PFSK-1 (cell line): ENCODE measurements at regions not wholly inside any gene's neighbourhood (a gene's known extent, or its start where the extent isn't known, plus 50 kb on each side); places are given as distances from the start of the nearest gene placed in this dataset.

Source experiments
- FOXP2 ChIP-seq: optimal IDR thresholded peaks from 2 replicates; pipeline ENCODE3; 2011; ENCODE audit warnings: borderline replicate concordance, control low read depth, inconsistent platforms; ENCODE audit not compliant: insufficient read depth; ENCODE audit errors: extremely low read length, extremely low read depth
- POLR2AphosphoS5 ChIP-seq: IDR thresholded peaks from 2 replicates; pipeline ENCODE4 v1.6.1; 2012; ENCODE audit warnings: low read depth, mild to moderate bottlenecking, control low read depth, low read length, moderate library complexity
- SIN3A ChIP-seq: IDR thresholded peaks from 2 replicates; pipeline ENCODE4 v1.6.1; 2012; ENCODE audit warnings: mild to moderate bottlenecking, low read length, moderate library complexity, borderline replicate concordance; ENCODE audit not compliant: insufficient read depth
- TAF1 ChIP-seq: IDR thresholded peaks from 2 replicates; pipeline ENCODE4 v1.6.1; 2012; ENCODE audit warnings: low read length, control low read depth, borderline replicate concordance; ENCODE audit not compliant: insufficient read depth
- TF ChIP-seq, protein P1 (sequence below), 2 experiments: IDR thresholded peaks; 2 replicates each; pipeline versions ENCODE4 v1.6.1 to v1.8.0; 2011 to 2012; ENCODE audit warnings: low read depth in 2 of 2, low read length in 2 of 2, control low read depth in 1 of 2, inconsistent platforms in 1 of 2, mild to moderate bottlenecking in 1 of 2, moderate library complexity in 1 of 2; ENCODE audit not compliant: insufficient read depth in 1 of 2

DNA sequence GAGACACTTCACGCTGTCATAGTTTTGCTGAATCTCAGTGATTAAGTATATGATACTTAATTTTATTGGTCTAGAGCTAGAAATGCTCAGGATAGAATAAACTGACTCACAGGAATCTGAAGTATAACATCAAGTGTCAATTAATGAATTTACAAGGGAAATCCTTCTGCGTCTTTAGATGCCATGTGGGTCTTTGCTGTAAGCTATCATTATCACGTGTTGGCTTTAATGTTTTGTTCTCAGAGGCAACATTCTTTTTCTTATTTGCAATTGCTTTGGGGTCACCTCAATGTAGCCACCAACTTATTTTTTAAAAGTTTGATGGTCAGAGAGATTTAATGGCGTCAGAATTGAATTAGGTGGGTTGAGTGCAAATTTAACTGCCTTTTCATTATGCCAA, 680.1 kb upstream of the PTBP2 start:
- TF ChIP-seq TAF1 (no peak), POLR2AphosphoS5 (no peak), FOXP2 (no peak), SIN3A (no peak)
- TF ChIP-seq, protein P1, sequence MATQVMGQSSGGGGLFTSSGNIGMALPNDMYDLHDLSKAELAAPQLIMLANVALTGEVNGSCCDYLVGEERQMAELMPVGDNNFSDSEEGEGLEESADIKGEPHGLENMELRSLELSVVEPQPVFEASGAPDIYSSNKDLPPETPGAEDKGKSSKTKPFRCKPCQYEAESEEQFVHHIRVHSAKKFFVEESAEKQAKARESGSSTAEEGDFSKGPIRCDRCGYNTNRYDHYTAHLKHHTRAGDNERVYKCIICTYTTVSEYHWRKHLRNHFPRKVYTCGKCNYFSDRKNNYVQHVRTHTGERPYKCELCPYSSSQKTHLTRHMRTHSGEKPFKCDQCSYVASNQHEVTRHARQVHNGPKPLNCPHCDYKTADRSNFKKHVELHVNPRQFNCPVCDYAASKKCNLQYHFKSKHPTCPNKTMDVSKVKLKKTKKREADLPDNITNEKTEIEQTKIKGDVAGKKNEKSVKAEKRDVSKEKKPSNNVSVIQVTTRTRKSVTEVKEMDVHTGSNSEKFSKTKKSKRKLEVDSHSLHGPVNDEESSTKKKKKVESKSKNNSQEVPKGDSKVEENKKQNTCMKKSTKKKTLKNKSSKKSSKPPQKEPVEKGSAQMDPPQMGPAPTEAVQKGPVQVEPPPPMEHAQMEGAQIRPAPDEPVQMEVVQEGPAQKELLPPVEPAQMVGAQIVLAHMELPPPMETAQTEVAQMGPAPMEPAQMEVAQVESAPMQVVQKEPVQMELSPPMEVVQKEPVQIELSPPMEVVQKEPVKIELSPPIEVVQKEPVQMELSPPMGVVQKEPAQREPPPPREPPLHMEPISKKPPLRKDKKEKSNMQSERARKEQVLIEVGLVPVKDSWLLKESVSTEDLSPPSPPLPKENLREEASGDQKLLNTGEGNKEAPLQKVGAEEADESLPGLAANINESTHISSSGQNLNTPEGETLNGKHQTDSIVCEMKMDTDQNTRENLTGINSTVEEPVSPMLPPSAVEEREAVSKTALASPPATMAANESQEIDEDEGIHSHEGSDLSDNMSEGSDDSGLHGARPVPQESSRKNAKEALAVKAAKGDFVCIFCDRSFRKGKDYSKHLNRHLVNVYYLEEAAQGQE (IDR thresholded peaks at IDR 0.05; ENCODE audit: insufficient read depth in 1 of 2, low read depth in 2 of 2, low read length in 2 of 2) = no peak
